GM18858 (cell line): ENCODE measurements at regions not wholly inside any gene's neighbourhood (a gene's known extent, or its start where the extent isn't known, plus 50 kb on each side); places are given as distances from the start of the nearest gene placed in this dataset.

Experiments
- ATAC-seq: cut with Tn5 transposase; IDR thresholded peaks from one replicate; pipeline ENCODE4 v1.9.1; 2021; ENCODE audit not compliant: unreplicated experiment

- ATAC-seq: no peak
Observed at GRCh38 chr17:34198519-34198918, 56.6 kb upstream of the CCL2 start.

- ATAC-seq: no peak
Observed at GRCh38 chr17:34199454-34199853, 55.6 kb upstream of the CCL2 start.

GRCh38 chr17:34199932-34200534 lies 55.1 kb upstream of the CCL2 start:
- no peak for ATAC-seq

GRCh38 chr17:34201225-34201624 lies 53.9 kb upstream of the CCL2 start:
- ATAC-seq: no peak

- ATAC-seq: no peak
Observed at GRCh38 chr17:34201767-34202166, 53.3 kb upstream of the CCL2 start.

- ATAC-seq: no peak
Observed at GRCh38 chr17:34203018-34203638, 52.0 kb upstream of the CCL2 start.

- no peak for ATAC-seq
Observed at GRCh38 chr17:34204402-34204801, 50.7 kb upstream of the CCL2 start.
